ENCODE measurements at regions not wholly inside any gene's neighbourhood (a gene's known extent, or its start where the extent isn't known, plus 50 kb on each side); places are given as distances from the start of the nearest gene placed in this dataset.

DNA sequence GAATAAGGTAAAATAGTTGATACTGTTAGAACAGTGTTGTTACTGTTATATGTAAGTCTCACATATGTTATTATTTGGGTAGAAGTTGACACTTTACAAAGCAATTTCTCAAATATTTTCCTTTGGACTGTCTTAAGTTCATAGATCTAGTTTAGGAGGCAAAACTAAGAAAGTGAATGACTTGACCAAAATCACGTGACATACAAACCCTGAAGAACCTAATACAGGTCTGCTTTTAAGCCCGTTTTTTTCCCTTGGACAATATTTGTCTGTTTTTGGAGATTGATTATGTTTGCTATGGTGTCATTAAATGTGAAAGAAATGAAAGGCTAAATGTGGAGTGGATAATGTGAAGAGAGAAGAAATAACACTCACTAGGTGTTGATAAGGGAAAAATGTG, 644.9 kb upstream of the PITX2 start:
- TF ChIP-seq, protein P1, sequence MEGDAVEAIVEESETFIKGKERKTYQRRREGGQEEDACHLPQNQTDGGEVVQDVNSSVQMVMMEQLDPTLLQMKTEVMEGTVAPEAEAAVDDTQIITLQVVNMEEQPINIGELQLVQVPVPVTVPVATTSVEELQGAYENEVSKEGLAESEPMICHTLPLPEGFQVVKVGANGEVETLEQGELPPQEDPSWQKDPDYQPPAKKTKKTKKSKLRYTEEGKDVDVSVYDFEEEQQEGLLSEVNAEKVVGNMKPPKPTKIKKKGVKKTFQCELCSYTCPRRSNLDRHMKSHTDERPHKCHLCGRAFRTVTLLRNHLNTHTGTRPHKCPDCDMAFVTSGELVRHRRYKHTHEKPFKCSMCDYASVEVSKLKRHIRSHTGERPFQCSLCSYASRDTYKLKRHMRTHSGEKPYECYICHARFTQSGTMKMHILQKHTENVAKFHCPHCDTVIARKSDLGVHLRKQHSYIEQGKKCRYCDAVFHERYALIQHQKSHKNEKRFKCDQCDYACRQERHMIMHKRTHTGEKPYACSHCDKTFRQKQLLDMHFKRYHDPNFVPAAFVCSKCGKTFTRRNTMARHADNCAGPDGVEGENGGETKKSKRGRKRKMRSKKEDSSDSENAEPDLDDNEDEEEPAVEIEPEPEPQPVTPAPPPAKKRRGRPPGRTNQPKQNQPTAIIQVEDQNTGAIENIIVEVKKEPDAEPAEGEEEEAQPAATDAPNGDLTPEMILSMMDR (IDR thresholded peaks at IDR 0.05; ENCODE audit: borderline replicate concordance, extremely low read depth, insufficient read depth): no peak
- FAIRE-seq (no peak), DNase-seq (no peak)
- Histone ChIP-seq H3K27ac (ENCODE audit: low read depth in 2 of 2, low read length in 2 of 2) (no peak overlapping the region), H3K9ac (ENCODE audit: low read length in 3 of 3) (no peak overlapping the region), H3K4me1 (ENCODE audit: control insufficient read depth in 2 of 3, insufficient read depth in 2 of 3, low read depth in 1 of 3, low read length in 3 of 3) (no peaks in the 10 kb centered on the region), H3K27me3 (ENCODE audit: control insufficient read depth, insufficient read depth, low read length) (no peaks in the 10 kb centered on the region), H3K4me3 (ENCODE audit: low read length in 3 of 3) (no peak overlapping the region), H3K36me3 (ENCODE audit: control insufficient read depth in 2 of 3, insufficient read depth in 3 of 3, low read length in 3 of 3) (no peaks in the 10 kb centered on the region), H3K9me3 (ENCODE audit: control insufficient read depth in 2 of 3, insufficient read depth in 1 of 3, low read length in 3 of 3) (no peaks in the 10 kb centered on the region)
- intact Hi-C loops (cut with DNase I): no loop called here

DNA sequence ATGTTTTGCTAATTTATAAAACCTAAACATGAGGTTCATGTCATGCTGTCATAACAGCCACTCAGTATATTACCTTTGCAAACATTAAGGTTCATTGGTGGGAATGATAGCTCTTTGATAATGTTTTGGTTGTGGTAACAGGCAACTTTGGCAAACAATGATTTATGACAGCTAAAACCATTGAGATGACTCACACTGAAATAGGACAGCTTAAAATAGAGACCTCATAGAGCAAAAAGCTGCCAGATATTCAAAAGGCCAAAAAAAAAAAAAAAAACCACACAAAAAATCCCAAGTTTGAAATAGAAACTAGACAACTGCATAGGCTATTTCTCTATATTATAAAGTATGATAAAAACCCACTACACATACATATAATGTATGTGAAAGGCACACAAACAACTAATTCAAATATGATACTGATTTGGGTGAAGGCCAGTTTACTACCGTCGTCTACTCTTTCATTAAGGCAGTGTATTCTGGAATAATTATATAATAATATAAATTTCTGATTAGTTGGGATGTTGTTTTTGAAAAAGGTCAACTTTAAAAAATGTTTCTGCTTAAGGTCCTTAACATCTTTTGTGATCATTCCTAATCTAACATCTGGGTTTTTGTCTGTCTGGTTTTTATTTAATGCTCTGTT, 646.0 kb upstream of the PITX2 start:
- Histone ChIP-seq H3K36me3 (ENCODE audit: control insufficient read depth in 2 of 3, insufficient read depth in 3 of 3, low read length in 3 of 3) (no peaks in the 10 kb centered on the region), H3K9me3 (ENCODE audit: control insufficient read depth in 2 of 3, insufficient read depth in 1 of 3, low read length in 3 of 3) (no peaks in the 10 kb centered on the region), H3K27ac (ENCODE audit: low read depth in 2 of 2, low read length in 2 of 2) (no peak overlapping the region), H3K4me1 (ENCODE audit: control insufficient read depth in 2 of 3, insufficient read depth in 2 of 3, low read depth in 1 of 3, low read length in 3 of 3) (no peaks in the 10 kb centered on the region), H3K27me3 (ENCODE audit: control insufficient read depth, insufficient read depth, low read length) (no peaks in the 10 kb centered on the region), H3K4me3 (ENCODE audit: low read length in 3 of 3) (no peak overlapping the region), H3K9ac (ENCODE audit: low read length in 3 of 3) (no peak overlapping the region)
- DNase-seq: no peak
- intact Hi-C loops (cut with DNase I): no loop called here
- TF ChIP-seq, protein P1 (IDR thresholded peaks at IDR 0.05; ENCODE audit: borderline replicate concordance, extremely low read depth, insufficient read depth): no peak
- no peak for FAIRE-seq

DNA sequence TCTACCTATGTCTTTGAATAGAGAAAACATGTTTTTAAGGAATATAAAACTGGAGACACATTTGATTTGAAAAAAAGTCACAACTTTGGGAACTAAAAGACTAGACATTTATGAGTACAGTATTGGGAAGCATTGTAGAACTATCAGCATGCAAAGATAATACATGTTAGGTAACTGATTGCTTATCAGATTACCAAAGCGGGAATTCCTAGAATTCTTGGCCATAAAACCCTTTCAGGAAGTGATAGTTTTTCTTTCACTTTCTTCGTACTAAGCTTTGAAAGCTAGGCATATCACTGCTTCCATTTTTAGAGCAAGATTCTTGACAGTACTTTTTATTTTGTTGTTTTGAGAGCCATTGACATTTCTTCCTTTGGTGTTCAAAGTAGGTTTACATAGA, 646.6 kb upstream of the PITX2 start:
- FAIRE-seq: no peak
- H3K27ac ChIP-seq (ENCODE audit: low read depth in 2 of 2, low read length in 2 of 2): no peak overlapping the region
- H3K27me3 ChIP-seq (ENCODE audit: control insufficient read depth, insufficient read depth, low read length): no peaks in the 10 kb centered on the region
- intact Hi-C loops (cut with DNase I): no loop called here
- no peak overlapping the region for H3K4me3 ChIP-seq (ENCODE audit: low read length in 3 of 3)
- H3K9me3 ChIP-seq (ENCODE audit: control insufficient read depth in 2 of 3, insufficient read depth in 1 of 3, low read length in 3 of 3): no peaks in the 10 kb centered on the region
- peak in 2 of 5 donors; percentile 14 to 15 for DNase-seq
- H3K9ac ChIP-seq (ENCODE audit: low read length in 3 of 3): no peak overlapping the region
- H3K4me1 ChIP-seq (ENCODE audit: control insufficient read depth in 2 of 3, insufficient read depth in 2 of 3, low read depth in 1 of 3, low read length in 3 of 3): no peaks in the 10 kb centered on the region
- TF ChIP-seq, protein P1 (IDR thresholded peaks at IDR 0.05; ENCODE audit: borderline replicate concordance, extremely low read depth, insufficient read depth): no peak
- H3K36me3 ChIP-seq (ENCODE audit: control insufficient read depth in 2 of 3, insufficient read depth in 3 of 3, low read length in 3 of 3): no peaks in the 10 kb centered on the region

DNA sequence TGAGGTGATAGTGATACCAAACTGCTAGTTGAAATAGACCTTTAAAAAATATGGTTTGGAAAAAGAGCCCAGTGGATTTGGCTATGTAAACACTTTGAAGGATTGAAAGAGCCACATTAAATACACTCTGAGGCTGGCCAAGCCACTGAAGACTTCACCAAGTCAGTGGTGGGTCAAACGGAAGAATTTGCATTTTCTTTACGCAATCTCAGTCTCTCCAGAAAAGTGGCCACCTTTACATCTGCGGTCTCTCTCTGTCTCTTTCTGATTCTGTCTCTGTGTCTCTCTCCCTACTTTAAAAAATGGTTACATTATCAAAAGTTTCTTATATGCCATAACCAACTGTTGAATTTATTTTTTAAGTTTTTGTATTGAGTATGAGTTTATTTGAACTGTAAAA, 651.2 kb upstream of the PITX2 start:
- no peaks in the 10 kb centered on the region for H3K36me3 ChIP-seq (ENCODE audit: control insufficient read depth in 2 of 3, insufficient read depth in 3 of 3, low read length in 3 of 3)

More for the DNA sequence above, 651.2 kb upstream of the PITX2 start:
- no peak for DNase-seq
- Histone ChIP-seq H3K27me3 (ENCODE audit: control insufficient read depth, insufficient read depth, low read length) (no peaks in the 10 kb centered on the region), H3K4me1 (ENCODE audit: control insufficient read depth in 2 of 3, insufficient read depth in 2 of 3, low read depth in 1 of 3, low read length in 3 of 3) (no peaks in the 10 kb centered on the region), H3K27ac (ENCODE audit: low read depth in 2 of 2, low read length in 2 of 2) (no peak overlapping the region), H3K9ac (ENCODE audit: low read length in 3 of 3) (no peak overlapping the region), H3K4me3 (ENCODE audit: low read length in 3 of 3) (no peak overlapping the region), H3K9me3 (ENCODE audit: control insufficient read depth in 2 of 3, insufficient read depth in 1 of 3, low read length in 3 of 3) (no peaks in the 10 kb centered on the region)
- intact Hi-C loops (cut with DNase I): no loop called here
- TF ChIP-seq, protein P1 (IDR thresholded peaks at IDR 0.05; ENCODE audit: borderline replicate concordance, extremely low read depth, insufficient read depth): no peak
- FAIRE-seq: no peak
